WTC11 (cell line): ENCODE measurements at regions not wholly inside any gene's neighbourhood (a gene's known extent, or its start where the extent isn't known, plus 50 kb on each side); places are given as distances from the start of the nearest gene placed in this dataset.

Experiments
- AFF4 ChIP-seq: sonication (generic); formaldehyde crosslinking; IDR thresholded peaks from 2 replicates; pipeline ENCODE4 v1.8.1; 2023; ENCODE audit warnings: mild to moderate bottlenecking, missing genetic modification reagents, borderline replicate concordance
- CTCF ChIP-seq: fragments of 200-600 bp; IDR thresholded peaks from 2 replicates; pipeline ENCODE4 v1.8.0; 2022; ENCODE audit warnings: antibody characterized with exemption
- IRF2 ChIP-seq: sonication (generic); formaldehyde crosslinking; IDR thresholded peaks from 2 replicates; pipeline ENCODE4 v1.8.0; 2022; ENCODE audit warnings: low read depth, missing genetic modification reagents, borderline replicate concordance
- JUN ChIP-seq: sonication (generic); formaldehyde crosslinking; IDR thresholded peaks from 2 replicates; pipeline ENCODE4 v1.8.0; 2023; ENCODE audit warnings: mild to moderate bottlenecking, missing genetic modification reagents
- STAT6 ChIP-seq: sonication (generic); formaldehyde crosslinking; conservative IDR thresholded peaks from 2 replicates; pipeline ENCODE4 v1.8.1; 2023; ENCODE audit warnings: mild to moderate bottlenecking, low read depth, missing genetic modification reagents, moderate library complexity
- TEAD4 ChIP-seq: sonication (generic); formaldehyde crosslinking; IDR thresholded peaks from 2 replicates; pipeline ENCODE4 v1.8.0; 2022; ENCODE audit warnings: mild to moderate bottlenecking, missing genetic modification reagents
- ZNF416 ChIP-seq: fragments of 250-450 bp; sonication (Bioruptor Pico); IDR thresholded peaks from 2 replicates; pipeline ENCODE4 v1.9.0; 2021; ENCODE audit warnings: mild to moderate bottlenecking, inconsistent platforms

- no peak for TF ChIP-seq AFF4 (CRISPR knock-in tag)
- TF ChIP-seq ZNF416: no peak
- no peak for TF ChIP-seq JUN
- no peak for TF ChIP-seq STAT6 (CRISPR knock-in tag)
- TF ChIP-seq CTCF: no peak
- no peak for TF ChIP-seq TEAD4 (CRISPR knock-in tag)
- no peak for TF ChIP-seq IRF2 (CRISPR knock-in tag)
Measured at GRCh38 chr6:163719028-163719742, 304.7 kb downstream of the QKI start.
